Panc1 (cell line): ENCODE measurements at regions not wholly inside any gene's neighbourhood (a gene's known extent, or its start where the extent isn't known, plus 50 kb on each side); places are given as distances from the start of the nearest gene placed in this dataset.

Experiments
- CTCF ChIP-seq: fragments of 450-650 bp; IDR thresholded peaks from 2 replicates; pipeline ENCODE4 v1.5.1; 2017; ENCODE audit warnings: mild to moderate bottlenecking
- POLR2AphosphoS5 ChIP-seq: IDR thresholded peaks from 2 replicates; pipeline ENCODE4 v1.6.1; 2012; ENCODE audit warnings: mild to moderate bottlenecking, low read depth, low read length, moderate library complexity
- REST ChIP-seq, 2 experiments: IDR thresholded peaks; 2 replicates each; pipeline ENCODE4 v1.6.1; 2011 to 2012; ENCODE audit warnings: low read depth in 2 of 2, control low read depth in 1 of 2, low read length in 1 of 2, mild to moderate bottlenecking in 1 of 2, moderate library complexity in 1 of 2; ENCODE audit not compliant: insufficient read depth in 1 of 2
- SIN3A ChIP-seq: IDR thresholded peaks from 2 replicates; pipeline ENCODE4 v1.6.1; 2012; ENCODE audit warnings: low read depth, mild to moderate bottlenecking, low read length, moderate library complexity, borderline replicate concordance; ENCODE audit not compliant: insufficient read depth

- TF ChIP-seq CTCF (no peak), POLR2AphosphoS5 (no peak), SIN3A (no peak), REST (IDR thresholded peaks at IDR 0.05; ENCODE audit: insufficient read depth in 1 of 2, low read depth in 2 of 2, low read length in 1 of 2) (no peak)
These were observed 64.9 kb upstream of the PALS2 start for GRCh38 chr7:24508316-24508715.
